ENCODE measurements at regions not wholly inside any gene's neighbourhood (a gene's known extent, or its start where the extent isn't known, plus 50 kb on each side); places are given as distances from the start of the nearest gene placed in this dataset.

DNA sequence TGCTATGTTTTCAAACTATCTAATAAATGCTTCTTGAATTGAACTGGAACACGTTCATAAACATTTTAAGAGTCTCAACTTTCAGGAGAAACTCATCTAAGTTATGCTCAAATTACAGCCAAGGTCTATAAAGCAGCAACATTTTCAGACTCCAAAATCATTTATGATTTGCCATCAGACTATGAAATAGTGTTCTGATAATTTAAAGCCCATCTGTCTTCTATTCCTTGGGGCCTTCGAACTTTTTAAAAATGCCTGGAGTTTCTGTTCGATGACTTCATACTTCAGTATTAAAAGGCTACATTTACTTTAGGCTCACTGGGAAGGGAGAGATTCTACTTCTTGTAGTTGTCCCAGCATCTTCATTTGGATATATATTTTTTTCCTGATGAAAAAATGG lies 73.6 kb upstream of the NXPH2 start:
- no peaks in the 10 kb centered on the region for H3K36me3 Mint-ChIP-seq (ENCODE audit: unreplicated experiment)
- H3K27me3 Mint-ChIP-seq (ENCODE audit: unreplicated experiment): peaks cover 5% of the 10 kb centered on the region
- H3K27ac Mint-ChIP-seq (ENCODE audit: unreplicated experiment): no peak overlapping the region
- DNase-seq (ENCODE audit: extremely low spot score, unreplicated experiment): no peak
- H3K4me1 Mint-ChIP-seq (ENCODE audit: unreplicated experiment): no peaks in the 10 kb centered on the region
- no peak for TF ChIP-seq CTCF (IDR thresholded peaks at IDR 0.05)
- H3K9me3 Mint-ChIP-seq (ENCODE audit: unreplicated experiment): peaks cover 3% of the 10 kb centered on the region
- no peak overlapping the region for H3K4me3 Mint-ChIP-seq (ENCODE audit: unreplicated experiment)

GRCh38 chr2:138853296-138853695 lies 73.1 kb upstream of the NXPH2 start:
- Mint-ChIP-seq H3K27ac (ENCODE audit: unreplicated experiment) (no peak overlapping the region), H3K4me3 (ENCODE audit: unreplicated experiment) (no peak overlapping the region), H3K9me3 (ENCODE audit: unreplicated experiment) (peaks cover 3% of the 10 kb centered on the region), H3K36me3 (ENCODE audit: unreplicated experiment) (no peaks in the 10 kb centered on the region), H3K4me1 (ENCODE audit: unreplicated experiment) (no peaks in the 10 kb centered on the region), H3K27me3 (ENCODE audit: unreplicated experiment) (peaks cover 5% of the 10 kb centered on the region)
- TF ChIP-seq CTCF (IDR thresholded peaks at IDR 0.05): no peak
- DNase-seq (ENCODE audit: extremely low spot score, unreplicated experiment): no peak

GRCh38 chr2:138846216-138846821 lies 66.1 kb upstream of the NXPH2 start:
- TF ChIP-seq CTCF (IDR thresholded peaks at IDR 0.05): peak; percentile 68
- no peak overlapping the region for H3K27ac Mint-ChIP-seq (ENCODE audit: unreplicated experiment)
- peaks cover 3% of the 10 kb centered on the region for H3K9me3 Mint-ChIP-seq (ENCODE audit: unreplicated experiment)
- no peak overlapping the region for H3K4me3 Mint-ChIP-seq (ENCODE audit: unreplicated experiment)
- H3K4me1 Mint-ChIP-seq (ENCODE audit: unreplicated experiment): no peaks in the 10 kb centered on the region
- no peak for DNase-seq (ENCODE audit: extremely low spot score, unreplicated experiment)
- H3K27me3 Mint-ChIP-seq (ENCODE audit: unreplicated experiment): peaks cover 11% of the 10 kb centered on the region
- no peaks in the 10 kb centered on the region for H3K36me3 Mint-ChIP-seq (ENCODE audit: unreplicated experiment)

DNA sequence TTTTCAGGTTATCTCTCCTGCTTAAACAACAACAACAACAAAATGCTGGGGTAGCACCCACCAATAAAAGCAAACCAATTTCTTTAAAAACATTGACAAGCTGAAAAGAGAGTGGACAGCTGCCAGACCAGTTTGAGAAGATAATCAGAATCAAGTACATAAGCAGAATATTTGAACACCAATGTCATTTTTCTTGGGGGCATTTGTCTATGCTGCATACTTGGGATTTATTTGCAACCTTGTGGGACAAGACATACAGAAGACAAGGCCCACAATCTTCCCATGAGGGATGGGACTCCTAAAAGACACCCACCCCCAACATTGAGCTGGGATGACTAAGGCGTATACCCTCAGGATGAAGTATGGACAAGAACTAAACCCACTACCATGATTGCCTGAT lies 62.2 kb upstream of the NXPH2 start:
- Mint-ChIP-seq H3K4me1 (ENCODE audit: unreplicated experiment) (no peaks in the 10 kb centered on the region), H3K27me3 (ENCODE audit: unreplicated experiment) (peaks cover 20% of the 10 kb centered on the region), H3K9me3 (ENCODE audit: unreplicated experiment) (no peaks in the 10 kb centered on the region), H3K4me3 (ENCODE audit: unreplicated experiment) (no peak overlapping the region), H3K27ac (ENCODE audit: unreplicated experiment) (no peak overlapping the region), H3K36me3 (ENCODE audit: unreplicated experiment) (no peaks in the 10 kb centered on the region)
- TF ChIP-seq CTCF (IDR thresholded peaks at IDR 0.05): no peak
- no peak for DNase-seq (ENCODE audit: extremely low spot score, unreplicated experiment)

- no peaks in the 10 kb centered on the region for H3K9me3 Mint-ChIP-seq (ENCODE audit: unreplicated experiment)
- no peak for TF ChIP-seq CTCF (IDR thresholded peaks at IDR 0.05)
- no peak overlapping the region for H3K27ac Mint-ChIP-seq (ENCODE audit: unreplicated experiment)
- H3K36me3 Mint-ChIP-seq (ENCODE audit: unreplicated experiment): no peaks in the 10 kb centered on the region
- H3K27me3 Mint-ChIP-seq (ENCODE audit: unreplicated experiment): peaks cover 22% of the 10 kb centered on the region
- no peak for DNase-seq (ENCODE audit: extremely low spot score, unreplicated experiment)
- no peak overlapping the region for H3K4me3 Mint-ChIP-seq (ENCODE audit: unreplicated experiment)
- no peaks in the 10 kb centered on the region for H3K4me1 Mint-ChIP-seq (ENCODE audit: unreplicated experiment)
Observed at GRCh38 chr2:138841459-138841858, 61.3 kb upstream of the NXPH2 start.
